ENCODE measurements at regions not wholly inside any gene's neighbourhood (a gene's known extent, or its start where the extent isn't known, plus 50 kb on each side); places are given as distances from the start of the nearest gene placed in this dataset.
"Not testable (repeated sequence)": the region's sequence is repeated elsewhere in the genome, so short reads cannot be mapped to it uniquely, and the experiment has no call there.

DNA sequence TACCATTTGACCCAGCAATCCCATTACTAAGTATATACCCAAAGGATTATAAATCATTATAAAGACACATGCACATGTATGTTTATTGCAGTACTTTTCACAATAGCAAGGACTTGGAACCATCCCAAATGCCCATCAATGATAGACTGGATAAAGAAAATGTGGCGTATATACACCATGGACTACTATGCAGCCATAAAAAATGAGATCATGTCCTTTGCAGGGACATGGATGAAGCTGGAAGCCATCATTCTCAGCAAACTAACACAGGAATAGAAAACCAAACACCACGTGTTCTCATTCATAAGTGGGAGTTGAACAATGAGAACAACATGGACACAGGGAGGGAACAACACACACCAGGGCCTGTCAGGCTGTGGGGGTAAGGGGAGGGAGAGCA is 59.2 kb upstream of the TNIK start:
- TF ChIP-seq, protein P1, sequence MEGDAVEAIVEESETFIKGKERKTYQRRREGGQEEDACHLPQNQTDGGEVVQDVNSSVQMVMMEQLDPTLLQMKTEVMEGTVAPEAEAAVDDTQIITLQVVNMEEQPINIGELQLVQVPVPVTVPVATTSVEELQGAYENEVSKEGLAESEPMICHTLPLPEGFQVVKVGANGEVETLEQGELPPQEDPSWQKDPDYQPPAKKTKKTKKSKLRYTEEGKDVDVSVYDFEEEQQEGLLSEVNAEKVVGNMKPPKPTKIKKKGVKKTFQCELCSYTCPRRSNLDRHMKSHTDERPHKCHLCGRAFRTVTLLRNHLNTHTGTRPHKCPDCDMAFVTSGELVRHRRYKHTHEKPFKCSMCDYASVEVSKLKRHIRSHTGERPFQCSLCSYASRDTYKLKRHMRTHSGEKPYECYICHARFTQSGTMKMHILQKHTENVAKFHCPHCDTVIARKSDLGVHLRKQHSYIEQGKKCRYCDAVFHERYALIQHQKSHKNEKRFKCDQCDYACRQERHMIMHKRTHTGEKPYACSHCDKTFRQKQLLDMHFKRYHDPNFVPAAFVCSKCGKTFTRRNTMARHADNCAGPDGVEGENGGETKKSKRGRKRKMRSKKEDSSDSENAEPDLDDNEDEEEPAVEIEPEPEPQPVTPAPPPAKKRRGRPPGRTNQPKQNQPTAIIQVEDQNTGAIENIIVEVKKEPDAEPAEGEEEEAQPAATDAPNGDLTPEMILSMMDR (IDR thresholded peaks at IDR 0.05) = not testable (repeated sequence)
- not testable (repeated sequence) for TF ChIP-seq EZH2 (IDR thresholded peaks at IDR 0.05; ENCODE audit: borderline replicate concordance, insufficient read depth, low read depth, low read length, poor library complexity, severe bottlenecking)
